Loucy (cell line): ENCODE measurements at regions not wholly inside any gene's neighbourhood (a gene's known extent, or its start where the extent isn't known, plus 50 kb on each side); places are given as distances from the start of the nearest gene placed in this dataset.

Source experiments
- CTCF ChIP-seq: fragments of 200-600 bp; sonication (generic); conservative IDR thresholded peaks from 2 replicates; pipeline ENCODE4 v1.5.1; 2014; ENCODE audit warnings: mild to moderate bottlenecking, antibody characterized with exemption, low read length
- EZH2phosphoT487 ChIP-seq: fragments of 200-600 bp; IDR thresholded peaks from 2 replicates; pipeline ENCODE4 v1.6.1; 2018; ENCODE audit warnings: antibody characterized with exemption, mild to moderate bottlenecking, moderate library complexity, borderline replicate concordance

DNA sequence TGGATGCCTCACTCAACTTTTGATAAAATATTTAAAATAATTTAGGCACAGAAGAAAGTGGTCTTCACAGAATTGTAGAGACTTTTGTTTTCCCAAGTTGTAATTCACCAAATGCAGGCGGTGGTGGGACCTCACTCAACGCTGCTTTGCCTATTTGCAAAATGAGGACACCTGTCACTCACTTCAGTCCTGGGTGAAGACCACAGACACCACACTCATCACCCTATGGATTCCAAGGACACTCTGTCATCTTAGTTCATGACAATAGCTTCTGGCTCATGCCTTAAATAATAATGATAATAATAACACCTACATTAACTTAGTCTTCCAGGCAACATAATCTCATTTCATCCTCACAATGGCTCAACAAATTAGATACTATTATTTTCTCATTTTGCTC lies 234.4 kb downstream of the RNF152 start:
- TF ChIP-seq CTCF = no peak
- TF ChIP-seq EZH2phosphoT487 = no peak
